ENCODE measurements at regions not wholly inside any gene's neighbourhood (a gene's known extent, or its start where the extent isn't known, plus 50 kb on each side); places are given as distances from the start of the nearest gene placed in this dataset.
A peak's percentile ranks its signal among the peaks of the same experiment; 100 is the strongest.
"Not testable (repeated sequence)": the region's sequence is repeated elsewhere in the genome, so short reads cannot be mapped to it uniquely, and the experiment has no call there.

DNA sequence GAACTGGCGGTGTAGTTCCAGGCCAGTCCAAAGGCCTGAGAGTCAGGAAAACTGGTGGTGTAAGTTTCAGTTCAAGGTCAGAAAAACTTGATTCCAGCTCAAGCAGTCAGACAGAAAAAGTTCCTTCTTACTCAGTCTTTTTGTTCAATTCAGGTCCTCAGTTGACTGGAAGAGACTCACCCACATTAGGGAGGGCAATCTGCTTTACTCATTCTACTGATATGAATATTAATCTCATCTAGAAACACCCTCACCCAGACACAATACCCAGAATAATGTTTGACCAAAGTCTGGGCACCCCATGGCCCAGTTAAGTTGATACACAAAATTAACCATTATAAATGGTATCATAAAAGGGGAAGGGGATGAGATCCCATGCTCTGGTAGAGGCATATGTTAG, 50.1 kb upstream of the LTA4H start:
- Histone ChIP-seq H3K36me3 (ENCODE audit: insufficient read depth, low read length) (no peaks in the 10 kb centered on the region), H3K27me3 (ENCODE audit: low read length) (no peaks in the 10 kb centered on the region), H3K9me2 (replicated peaks; ENCODE audit: insufficient read depth, low read length) (no peaks in the 10 kb centered on the region), H3K79me2 (ENCODE audit: low read length) (no peaks in the 10 kb centered on the region), H3K4me3 (ENCODE audit: low read length) (no peak overlapping the region), H4K20me1 (ENCODE audit: insufficient read depth, low read depth, low read length) (no peaks in the 10 kb centered on the region), H3K27ac (ENCODE audit: low read length) (no peak overlapping the region), H3K9me3 (ENCODE audit: low read length) (no peaks in the 10 kb centered on the region), H3K4me1 (ENCODE audit: low read length) (no peaks in the 10 kb centered on the region), H3K9ac (ENCODE audit: low read length) (no peak overlapping the region), H2AFZ (ENCODE audit: low read length) (no peak overlapping the region), H3K4me2 (ENCODE audit: low read depth, low read length, poor library complexity, severe bottlenecking) (no peak overlapping the region)
- DNase-seq = no peak

DNA sequence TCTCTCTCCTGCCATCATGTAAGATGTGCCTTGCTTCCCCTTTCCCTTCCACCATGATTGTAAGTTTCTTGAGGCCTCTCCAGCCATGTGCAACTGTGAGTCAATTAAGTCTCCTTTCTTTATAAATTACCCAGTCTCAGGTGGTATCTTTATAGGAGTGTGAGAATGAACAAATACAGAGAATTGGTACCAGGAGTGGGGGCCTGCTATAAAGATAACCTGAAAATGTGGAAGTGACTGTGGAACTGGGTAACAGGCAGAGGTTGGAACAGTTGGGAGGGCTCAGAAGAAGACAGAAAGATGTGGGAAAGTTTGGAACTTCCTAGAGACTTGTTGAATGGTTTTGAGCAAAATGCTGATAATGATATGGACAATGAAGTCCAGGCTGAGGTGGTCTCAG, 50.8 kb upstream of the LTA4H start:
- not testable (repeated sequence) for H3K9me3 ChIP-seq (ENCODE audit: low read length); H3K79me2 ChIP-seq (ENCODE audit: low read length); H3K9me2 ChIP-seq (replicated peaks; ENCODE audit: insufficient read depth, low read length); H3K4me2 ChIP-seq (ENCODE audit: low read depth, low read length, poor library complexity, severe bottlenecking); H3K27ac ChIP-seq (ENCODE audit: low read length); H3K4me3 ChIP-seq (ENCODE audit: low read length); H2AFZ ChIP-seq (ENCODE audit: low read length); H3K27me3 ChIP-seq (ENCODE audit: low read length); H3K4me1 ChIP-seq (ENCODE audit: low read length); DNase-seq; H4K20me1 ChIP-seq (ENCODE audit: insufficient read depth, low read depth, low read length); H3K36me3 ChIP-seq (ENCODE audit: insufficient read depth, low read length); H3K9ac ChIP-seq (ENCODE audit: low read length)

GRCh38 chr12:96091833-96092232, 56.4 kb upstream of the LTA4H start:
- H2AFZ ChIP-seq (ENCODE audit: low read length) = no peak overlapping the region
- no peaks in the 10 kb centered on the region for H3K9me2 ChIP-seq (replicated peaks; ENCODE audit: insufficient read depth, low read length)
- H4K20me1 ChIP-seq (ENCODE audit: insufficient read depth, low read depth, low read length) = no peaks in the 10 kb centered on the region
- no peaks in the 10 kb centered on the region for H3K27me3 ChIP-seq (ENCODE audit: low read length)
- H3K4me3 ChIP-seq (ENCODE audit: low read length) = no peak overlapping the region
- peak; percentile 52 for DNase-seq
- H3K27ac ChIP-seq (ENCODE audit: low read length) = no peak overlapping the region
- H3K36me3 ChIP-seq (ENCODE audit: insufficient read depth, low read length) = no peaks in the 10 kb centered on the region
- no peak overlapping the region for H3K4me2 ChIP-seq (ENCODE audit: low read depth, low read length, poor library complexity, severe bottlenecking)
- no peak overlapping the region for H3K9ac ChIP-seq (ENCODE audit: low read length)
- no peaks in the 10 kb centered on the region for H3K4me1 ChIP-seq (ENCODE audit: low read length)
- no peaks in the 10 kb centered on the region for H3K9me3 ChIP-seq (ENCODE audit: low read length)
- H3K79me2 ChIP-seq (ENCODE audit: low read length) = no peaks in the 10 kb centered on the region

- H3K9me3 ChIP-seq (ENCODE audit: low read length) = no peaks in the 10 kb centered on the region
- H3K79me2 ChIP-seq (ENCODE audit: low read length) = no peaks in the 10 kb centered on the region
- no peaks in the 10 kb centered on the region for H4K20me1 ChIP-seq (ENCODE audit: insufficient read depth, low read depth, low read length)
- no peaks in the 10 kb centered on the region for H3K36me3 ChIP-seq (ENCODE audit: insufficient read depth, low read length)
- H3K4me3 ChIP-seq (ENCODE audit: low read length) = no peak overlapping the region
- H3K9me2 ChIP-seq (replicated peaks; ENCODE audit: insufficient read depth, low read length) = no peaks in the 10 kb centered on the region
- no peak overlapping the region for H2AFZ ChIP-seq (ENCODE audit: low read length)
- no peak overlapping the region for H3K9ac ChIP-seq (ENCODE audit: low read length)
- no peak overlapping the region for H3K27ac ChIP-seq (ENCODE audit: low read length)
- no peak overlapping the region for H3K4me2 ChIP-seq (ENCODE audit: low read depth, low read length, poor library complexity, severe bottlenecking)
- no peaks in the 10 kb centered on the region for H3K4me1 ChIP-seq (ENCODE audit: low read length)
- no peaks in the 10 kb centered on the region for H3K27me3 ChIP-seq (ENCODE audit: low read length)
- no peak for DNase-seq
These were observed 58.3 kb upstream of the LTA4H start for GRCh38 chr12:96093543-96094196.

DNA sequence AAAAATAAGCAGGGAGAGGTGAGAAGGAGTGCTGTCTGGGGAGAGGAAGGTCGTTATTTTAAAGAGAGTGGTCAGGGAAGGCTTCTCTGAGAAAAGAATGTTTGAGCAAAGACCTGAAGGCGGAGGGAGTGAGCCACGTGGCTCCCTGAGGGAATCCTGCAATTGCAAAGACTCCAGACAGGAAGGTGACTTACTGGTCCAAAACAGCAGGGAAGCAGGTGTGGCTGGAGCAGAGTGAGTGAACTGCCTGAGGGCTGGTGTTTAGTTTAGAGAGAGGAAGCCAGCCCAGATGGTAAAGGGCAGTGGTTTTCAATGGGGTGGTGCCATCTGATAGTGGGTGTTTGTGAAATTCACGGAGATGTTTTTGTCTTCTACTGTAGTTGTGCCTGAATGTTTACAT, 58.8 kb upstream of the LTA4H start:
- no peak for DNase-seq
- H3K9me3 ChIP-seq (ENCODE audit: low read length) = no peaks in the 10 kb centered on the region
- no peak overlapping the region for H3K27ac ChIP-seq (ENCODE audit: low read length)
- H4K20me1 ChIP-seq (ENCODE audit: insufficient read depth, low read depth, low read length) = no peaks in the 10 kb centered on the region
- H2AFZ ChIP-seq (ENCODE audit: low read length) = no peak overlapping the region
- no peak overlapping the region for H3K9ac ChIP-seq (ENCODE audit: low read length)
- H3K9me2 ChIP-seq (replicated peaks; ENCODE audit: insufficient read depth, low read length) = no peaks in the 10 kb centered on the region
- H3K36me3 ChIP-seq (ENCODE audit: insufficient read depth, low read length) = no peaks in the 10 kb centered on the region
- no peaks in the 10 kb centered on the region for H3K4me1 ChIP-seq (ENCODE audit: low read length)
- no peaks in the 10 kb centered on the region for H3K27me3 ChIP-seq (ENCODE audit: low read length)
- no peaks in the 10 kb centered on the region for H3K79me2 ChIP-seq (ENCODE audit: low read length)
- H3K4me2 ChIP-seq (ENCODE audit: low read depth, low read length, poor library complexity, severe bottlenecking) = no peak overlapping the region
- no peak overlapping the region for H3K4me3 ChIP-seq (ENCODE audit: low read length)

GRCh38 chr12:96098631-96099030, 63.2 kb upstream of the LTA4H start:
- Histone ChIP-seq H3K79me2 (ENCODE audit: low read length) (no peaks in the 10 kb centered on the region), H3K4me3 (ENCODE audit: low read length) (no peak overlapping the region), H3K27me3 (ENCODE audit: low read length) (no peaks in the 10 kb centered on the region), H3K4me2 (ENCODE audit: low read depth, low read length, poor library complexity, severe bottlenecking) (no peak overlapping the region), H3K4me1 (ENCODE audit: low read length) (no peaks in the 10 kb centered on the region), H3K9ac (ENCODE audit: low read length) (no peak overlapping the region), H3K27ac (ENCODE audit: low read length) (no peak overlapping the region), H2AFZ (ENCODE audit: low read length) (no peak overlapping the region), H4K20me1 (ENCODE audit: insufficient read depth, low read depth, low read length) (no peaks in the 10 kb centered on the region), H3K9me3 (ENCODE audit: low read length) (no peaks in the 10 kb centered on the region), H3K36me3 (ENCODE audit: insufficient read depth, low read length) (no peaks in the 10 kb centered on the region), H3K9me2 (replicated peaks; ENCODE audit: insufficient read depth, low read length) (no peaks in the 10 kb centered on the region)
- DNase-seq = no peak

GRCh38 chr12:96099421-96099820, 64.0 kb upstream of the LTA4H start:
- Histone ChIP-seq H3K9ac (ENCODE audit: low read length) (no peak overlapping the region), H3K27ac (ENCODE audit: low read length) (no peak overlapping the region), H3K36me3 (ENCODE audit: insufficient read depth, low read length) (no peaks in the 10 kb centered on the region), H3K4me1 (ENCODE audit: low read length) (no peaks in the 10 kb centered on the region), H3K27me3 (ENCODE audit: low read length) (no peaks in the 10 kb centered on the region), H3K9me2 (replicated peaks; ENCODE audit: insufficient read depth, low read length) (no peaks in the 10 kb centered on the region), H3K4me3 (ENCODE audit: low read length) (no peak overlapping the region), H3K9me3 (ENCODE audit: low read length) (no peaks in the 10 kb centered on the region), H4K20me1 (ENCODE audit: insufficient read depth, low read depth, low read length) (no peaks in the 10 kb centered on the region), H2AFZ (ENCODE audit: low read length) (no peak overlapping the region), H3K79me2 (ENCODE audit: low read length) (no peaks in the 10 kb centered on the region), H3K4me2 (ENCODE audit: low read depth, low read length, poor library complexity, severe bottlenecking) (no peak overlapping the region)
- DNase-seq = no peak

- Histone ChIP-seq H3K4me2 (ENCODE audit: low read depth, low read length, poor library complexity, severe bottlenecking) (no peak overlapping the region), H3K36me3 (ENCODE audit: insufficient read depth, low read length) (no peaks in the 10 kb centered on the region), H3K9ac (ENCODE audit: low read length) (no peak overlapping the region), H4K20me1 (ENCODE audit: insufficient read depth, low read depth, low read length) (no peaks in the 10 kb centered on the region), H3K27me3 (ENCODE audit: low read length) (no peaks in the 10 kb centered on the region), H3K9me2 (replicated peaks; ENCODE audit: insufficient read depth, low read length) (no peaks in the 10 kb centered on the region), H3K79me2 (ENCODE audit: low read length) (no peaks in the 10 kb centered on the region), H3K4me3 (ENCODE audit: low read length) (no peak overlapping the region), H3K4me1 (ENCODE audit: low read length) (no peaks in the 10 kb centered on the region; the same call in 1 of the 2 replicates), H3K9me3 (ENCODE audit: low read length) (no peaks in the 10 kb centered on the region), H3K27ac (ENCODE audit: low read length) (no peak overlapping the region), H2AFZ (ENCODE audit: low read length) (no peak overlapping the region)
- no peak for DNase-seq
These were observed 64.6 kb upstream of the LTA4H start for GRCh38 chr12:96099986-96100385.

DNA sequence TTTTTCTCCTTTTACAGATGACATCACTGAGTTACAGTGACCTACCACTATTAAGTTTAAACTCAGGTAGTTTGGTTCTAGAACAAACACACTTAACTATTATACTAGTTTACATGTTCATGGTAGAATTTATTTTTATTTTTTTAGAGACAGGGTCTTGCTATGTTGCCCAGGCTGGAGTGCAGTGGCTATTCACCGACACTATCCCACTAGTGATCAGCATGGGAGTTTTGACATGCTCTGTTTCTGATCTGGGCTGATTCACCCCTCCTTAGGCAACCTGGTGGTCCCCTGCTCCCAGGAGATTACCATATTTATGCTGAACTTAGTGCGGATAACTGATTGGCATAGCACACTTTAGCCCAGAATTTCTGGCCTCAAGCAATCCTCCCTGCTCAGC, 66.4 kb upstream of the LTA4H start:
- no peak overlapping the region for H3K27ac ChIP-seq (ENCODE audit: low read length)
- no peaks in the 10 kb centered on the region for H3K79me2 ChIP-seq (ENCODE audit: low read length)
- no peak overlapping the region for H3K9ac ChIP-seq (ENCODE audit: low read length)
- no peaks in the 10 kb centered on the region for H3K9me2 ChIP-seq (replicated peaks; ENCODE audit: insufficient read depth, low read length)
- H3K4me1 ChIP-seq (ENCODE audit: low read length) = peaks cover 12% of the 10 kb centered on the region
- H2AFZ ChIP-seq (ENCODE audit: low read length) = no peak overlapping the region
- no peak overlapping the region for H3K4me3 ChIP-seq (ENCODE audit: low read length)
- H3K36me3 ChIP-seq (ENCODE audit: insufficient read depth, low read length) = no peaks in the 10 kb centered on the region
- no peak overlapping the region for H3K4me2 ChIP-seq (ENCODE audit: low read depth, low read length, poor library complexity, severe bottlenecking)
- no peaks in the 10 kb centered on the region for H3K9me3 ChIP-seq (ENCODE audit: low read length)
- H3K27me3 ChIP-seq (ENCODE audit: low read length) = no peaks in the 10 kb centered on the region
- no peaks in the 10 kb centered on the region for H4K20me1 ChIP-seq (ENCODE audit: insufficient read depth, low read depth, low read length)
- DNase-seq = no peak

Data from Karpas-422 (cell line).